Muscle of arm (tissue), 1 donor: ENCODE measurements at regions not wholly inside any gene's neighbourhood (a gene's known extent, or its start where the extent isn't known, plus 50 kb on each side); places are given as distances from the start of the nearest gene placed in this dataset.
"Not testable (repeated sequence)": the region's sequence is repeated elsewhere in the genome, so short reads cannot be mapped to it uniquely, and the experiment has no call there.

Source experiments
- DNase-seq: peaks from one replicate; pipeline ENCODE4 v3.0.0-alpha.2; 2013

GRCh38 chr5:83001796-83002381, 75.3 kb downstream of the TMEM167A start:
- DNase-seq, result no peak

- DNase-seq, result no peak
Measured at GRCh38 chr5:83000922-83001321, 76.3 kb downstream of the TMEM167A start.

- peak; percentile 16 for DNase-seq
Measured at GRCh38 chr5:83000428-83000827, 76.8 kb downstream of the TMEM167A start.

- DNase-seq, result no peak
Measured at GRCh38 chr5:82993416-82993815, 83.8 kb downstream of the TMEM167A start.

- DNase-seq, result peak; percentile 16
Measured at GRCh38 chr5:82992646-82993045, 84.5 kb downstream of the TMEM167A start.

- DNase-seq, result no peak
Measured at GRCh38 chr5:82991678-82992323, 85.4 kb downstream of the TMEM167A start.

- DNase-seq, result no peak
Measured at GRCh38 chr5:82991059-82991458, 86.1 kb downstream of the TMEM167A start.

- no peak for DNase-seq
Measured at GRCh38 chr5:82987188-82987587, 90.0 kb downstream of the TMEM167A start.

GRCh38 chr5:82986404-82986803, 90.8 kb downstream of the TMEM167A start:
- no peak for DNase-seq

- no peak for DNase-seq
Measured at GRCh38 chr5:82985763-82986162, 91.4 kb downstream of the TMEM167A start.

- DNase-seq, result no peak
Measured at GRCh38 chr5:82984786-82985735, 92.1 kb downstream of the TMEM167A start.

- DNase-seq, result no peak
Measured at GRCh38 chr5:82982846-82983245, 94.3 kb downstream of the TMEM167A start.

GRCh38 chr5:82976887-82977286, 100.3 kb downstream of the TMEM167A start:
- DNase-seq, result not testable (repeated sequence)

GRCh38 chr5:82975812-82976211, 101.4 kb downstream of the TMEM167A start:
- DNase-seq, result no peak

GRCh38 chr5:82975396-82975795, 101.8 kb downstream of the TMEM167A start:
- DNase-seq, result no peak

GRCh38 chr5:82974346-82974745, 102.8 kb downstream of the TMEM167A start:
- not testable (repeated sequence) for DNase-seq

- DNase-seq, result no peak
Measured at GRCh38 chr5:82971901-82972300, 105.3 kb downstream of the TMEM167A start.

GRCh38 chr5:82971034-82971806, 106.0 kb downstream of the TMEM167A start:
- DNase-seq, result not testable (repeated sequence)

GRCh38 chr5:82969221-82969976, 107.8 kb downstream of the TMEM167A start:
- DNase-seq, result not testable (repeated sequence)

- no peak for DNase-seq
Measured at GRCh38 chr5:82967072-82967471, 110.1 kb downstream of the TMEM167A start.

GRCh38 chr5:82959466-82959865, 117.7 kb downstream of the TMEM167A start:
- DNase-seq, result no peak
